Sciatic nerve (tissue), 2 donors: ENCODE measurements at regions not wholly inside any gene's neighbourhood (a gene's known extent, or its start where the extent isn't known, plus 50 kb on each side); places are given as distances from the start of the nearest gene placed in this dataset.

Experiments
- ATAC-seq: fragments of 200-7000 bp; cut with Tn5 transposase; one replicate; pipeline ENCODE4 v1.9.1; 2020; ENCODE audit warnings: mild to moderate bottlenecking, moderate library complexity
- DNase-seq: peaks from one replicate; pipeline ENCODE4 v3.0.0-alpha.2; 2020; ENCODE audit warnings: low spot score
- intact Hi-C: fragments of 100-400 bp; cut with DNase I; formaldehyde crosslinking; loops from one replicate; pipeline ENCODE4 v1.14.2; 2022
- donor health status: DM: no; HTN: no; CAD: no.
- donor health status: DM: no; HTN: no; CAD: no.

DNA sequence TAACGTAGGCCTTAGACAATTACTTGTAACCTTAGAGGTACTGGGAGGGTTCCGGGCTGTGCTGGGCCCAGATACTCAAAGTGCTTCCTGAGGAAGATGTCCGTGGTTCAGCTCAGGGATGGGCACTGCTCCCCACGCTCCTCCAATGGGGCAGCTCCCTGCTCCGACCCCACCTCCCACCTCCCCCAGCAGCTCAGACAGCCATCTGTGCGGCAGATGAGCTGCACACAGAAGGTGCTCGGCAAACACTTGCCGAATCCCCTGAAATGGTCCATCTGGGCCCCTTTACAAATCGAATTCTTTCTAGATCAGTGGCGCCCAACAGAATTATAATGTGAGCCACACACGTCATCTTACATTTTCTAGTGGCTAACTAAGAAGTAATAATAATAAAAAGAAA is 242.4 kb upstream of the RAB4A start:
- intact Hi-C loops = no loop called here
- no peak for ATAC-seq

DNA sequence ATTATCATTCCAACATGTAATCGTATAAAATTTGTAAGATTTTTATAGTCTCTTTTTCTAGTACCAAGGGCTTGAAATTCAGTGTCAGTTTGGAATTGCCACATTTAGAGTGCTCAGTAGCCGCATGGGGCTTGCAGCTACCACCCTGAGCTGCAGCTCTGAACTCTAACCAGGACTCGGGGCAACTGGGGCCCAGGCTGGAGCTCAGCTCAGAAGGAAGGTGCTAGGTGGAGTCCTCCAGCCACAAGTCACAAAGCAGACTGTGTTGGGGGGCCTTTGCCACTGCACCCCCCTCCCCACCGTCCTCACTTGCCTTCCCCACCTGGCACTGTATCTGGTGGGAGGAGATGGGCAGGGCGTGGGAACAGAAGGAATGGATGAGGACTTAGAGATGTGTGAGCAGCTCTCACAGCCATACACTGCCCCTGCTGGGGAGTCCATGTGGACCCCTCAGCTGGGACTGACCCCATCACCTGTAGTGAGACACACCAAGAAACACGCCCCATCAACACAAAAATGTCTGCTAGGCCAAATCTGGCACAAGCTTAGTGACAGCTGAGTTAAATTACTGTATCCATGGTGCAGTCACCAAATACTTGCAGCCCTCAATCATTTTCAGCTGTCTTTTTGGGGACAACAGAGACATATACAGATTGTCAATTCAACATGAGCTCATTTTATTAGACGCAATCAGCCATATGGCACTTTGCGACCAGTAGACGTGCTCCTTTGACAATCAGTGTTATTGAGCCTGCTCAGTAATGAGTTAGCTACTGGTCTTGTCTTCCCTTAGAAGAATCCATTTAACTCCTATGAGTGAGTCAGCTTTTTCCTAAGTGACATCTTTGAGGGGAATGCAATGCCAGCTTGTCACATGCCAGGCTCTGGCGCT is 241.7 kb upstream of the RAB4A start:
- DNase-seq (no peak), ATAC-seq (no peak)
- intact Hi-C loops = no loop called here

More for the DNA sequence above, 242.4 kb upstream of the RAB4A start:
- no peak for DNase-seq

DNA sequence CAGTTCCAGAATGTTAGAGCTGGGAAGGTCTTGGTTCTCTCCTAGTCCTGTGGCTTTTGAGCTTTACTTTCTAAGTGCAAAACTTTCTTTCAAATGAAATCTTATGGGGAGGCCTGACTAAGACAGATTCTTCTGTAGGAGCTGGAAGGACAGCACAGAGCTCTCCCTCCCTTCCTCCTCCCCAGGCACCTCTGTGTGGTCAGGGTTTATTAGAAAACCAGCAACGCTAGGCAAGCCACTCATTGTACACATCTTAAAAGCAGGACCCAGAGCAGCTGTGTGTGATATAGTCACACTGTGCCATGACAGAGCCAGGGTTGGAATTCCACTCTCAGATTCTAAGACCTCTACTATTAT is 241.1 kb upstream of the RAB4A start:
- DNase-seq (no peak), ATAC-seq (no peak)
- intact Hi-C loops = no loop called here

DNA sequence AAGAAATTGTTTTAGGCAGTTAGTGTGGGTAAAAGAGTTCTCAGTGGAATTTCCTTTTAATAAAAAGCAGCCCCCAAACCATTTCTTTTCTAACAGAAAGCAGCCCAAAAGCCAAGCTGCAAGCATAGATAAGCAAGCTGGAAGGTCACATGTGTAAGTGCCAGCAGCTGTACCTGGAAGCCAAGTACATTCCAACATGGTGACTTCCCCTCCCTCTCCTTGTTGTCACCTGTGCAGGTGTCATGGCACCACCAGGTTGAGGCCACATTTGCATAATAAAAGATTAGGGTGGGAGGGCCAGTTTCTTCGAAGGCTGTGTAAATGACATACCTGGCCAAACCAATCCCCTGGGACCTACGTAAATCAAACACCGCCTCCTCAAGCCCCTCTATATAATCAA is 240.3 kb upstream of the RAB4A start:
- intact Hi-C loops = no loop called here
- ATAC-seq (no peak), DNase-seq (no peak)

DNA sequence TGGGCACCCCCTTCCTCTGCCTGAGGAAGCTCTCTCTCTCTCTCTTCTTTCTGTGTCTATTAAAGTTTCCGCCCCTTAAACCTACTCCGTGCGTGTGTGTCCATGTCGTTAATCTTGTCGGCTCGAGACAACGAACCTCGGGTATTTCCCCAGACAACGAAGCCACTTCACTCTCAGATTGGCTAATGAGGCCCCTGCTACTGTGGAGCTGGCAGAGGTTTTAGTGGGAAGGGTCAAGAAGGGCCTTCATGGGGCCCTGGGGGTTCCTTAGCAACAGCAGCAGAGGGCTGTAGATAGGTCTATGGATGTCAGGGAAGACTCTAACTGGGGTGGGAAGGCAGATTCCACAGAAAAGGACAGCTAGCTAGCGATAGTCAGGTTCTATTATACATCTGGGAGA is 239.8 kb upstream of the RAB4A start:
- intact Hi-C loops = no loop called here
- ATAC-seq (no peak), DNase-seq (no peak)

DNA sequence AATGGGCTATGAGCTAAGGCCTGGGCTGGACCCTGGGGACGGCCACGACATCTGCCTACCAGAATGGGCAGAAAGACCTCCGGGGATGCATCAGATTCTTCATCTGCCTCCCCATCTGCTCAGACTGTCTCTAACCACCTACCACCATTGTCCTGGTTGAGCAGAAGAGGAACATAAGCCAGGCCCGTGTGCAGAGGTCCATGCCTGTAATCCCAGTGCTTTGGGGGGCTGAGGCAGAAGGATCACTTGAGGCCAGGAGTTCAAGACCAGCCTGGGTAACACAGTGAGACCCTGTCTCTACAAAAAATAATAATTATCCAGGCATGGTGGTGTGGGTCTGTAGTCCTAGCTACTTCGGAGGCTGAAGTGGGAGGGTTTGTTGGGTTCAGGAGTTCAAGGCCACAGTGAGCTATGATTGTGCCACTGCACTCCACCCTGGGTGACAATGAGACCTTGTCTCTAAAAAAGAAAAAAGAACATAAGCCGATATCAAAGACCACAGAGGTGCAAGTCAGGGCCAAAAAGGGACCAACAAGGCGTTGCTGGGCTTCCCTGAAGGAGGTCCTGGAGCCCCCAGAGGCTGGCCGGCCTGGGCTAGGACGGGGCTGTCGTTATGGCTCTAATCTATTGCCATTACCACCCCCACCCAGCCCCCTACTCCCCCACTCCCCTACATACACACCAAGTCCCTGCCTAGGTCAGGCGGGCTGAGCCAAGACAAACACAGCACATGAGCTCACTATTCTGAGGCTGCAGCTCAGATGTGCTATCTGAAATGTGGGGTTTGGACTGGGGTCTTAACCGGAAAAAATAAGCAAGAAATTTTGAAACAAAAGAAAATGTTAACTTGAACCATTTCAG is 239.2 kb upstream of the RAB4A start:
- intact Hi-C loops = no loop called here
- no peak for DNase-seq
- ATAC-seq = peak; percentile 37

DNA sequence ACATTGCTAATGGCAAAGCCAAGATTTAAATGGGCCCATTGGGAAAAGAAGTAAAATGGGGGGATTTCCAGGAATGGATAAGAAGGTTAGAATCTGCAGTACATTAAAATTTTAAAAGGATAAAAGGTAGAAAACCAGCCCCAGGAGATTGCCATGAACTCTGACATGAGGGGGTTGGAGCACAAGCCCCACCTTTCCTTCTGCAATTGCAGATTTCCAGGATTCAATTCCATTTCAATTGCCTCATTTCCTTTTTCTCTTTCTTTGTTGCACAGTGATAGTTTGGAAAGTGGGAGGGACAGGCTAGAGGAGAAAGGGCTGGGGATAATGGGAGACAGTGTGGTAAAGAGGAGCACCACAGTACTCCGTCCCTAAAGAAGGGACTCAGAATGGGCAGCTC is 238.5 kb upstream of the RAB4A start:
- DNase-seq (no peak), ATAC-seq (peak; percentile 52)
- intact Hi-C loops = no loop called here

DNA sequence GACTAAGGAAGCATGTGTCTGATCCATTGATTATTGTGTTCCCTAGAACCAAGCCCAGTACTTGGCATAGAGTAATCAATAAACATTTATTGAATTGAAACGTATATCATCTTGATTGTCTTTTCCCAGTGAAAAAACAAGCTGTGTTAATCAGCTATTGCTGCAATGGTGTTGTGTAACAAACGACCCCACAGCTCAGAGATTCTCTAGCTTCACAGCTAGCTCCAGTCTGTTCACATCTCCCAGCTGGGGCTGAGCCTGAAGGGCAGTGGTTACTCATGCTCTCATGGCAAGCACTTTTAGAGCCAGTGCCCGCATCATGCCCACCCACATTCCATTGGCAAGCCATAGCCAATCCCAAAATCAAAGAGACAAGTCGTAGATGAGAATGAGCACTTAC is 237.4 kb upstream of the RAB4A start:
- ATAC-seq (no peak), DNase-seq (no peak)
- intact Hi-C loops = no loop called here

DNA sequence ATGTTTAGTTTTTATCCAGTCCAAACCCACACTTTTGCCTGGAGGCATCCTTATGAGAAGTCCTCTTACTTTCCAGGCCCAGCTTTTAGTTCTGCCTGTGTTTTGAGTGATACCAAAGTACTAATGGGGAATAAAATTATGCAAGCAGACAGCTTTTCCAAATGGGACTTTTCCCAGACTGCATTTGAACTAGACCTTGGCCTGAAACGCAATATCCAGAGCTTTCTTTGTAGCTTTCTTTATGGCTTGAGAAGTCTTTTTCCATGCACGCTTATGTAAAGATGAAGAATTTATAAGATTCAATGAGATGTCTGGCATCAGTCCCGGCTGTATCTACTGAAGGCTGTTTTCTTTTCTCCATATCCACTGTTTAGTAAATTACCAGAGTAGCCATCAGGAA is 236.6 kb upstream of the RAB4A start:
- intact Hi-C loops = no loop called here
- ATAC-seq (peak; percentile 69), DNase-seq (no peak)

DNA sequence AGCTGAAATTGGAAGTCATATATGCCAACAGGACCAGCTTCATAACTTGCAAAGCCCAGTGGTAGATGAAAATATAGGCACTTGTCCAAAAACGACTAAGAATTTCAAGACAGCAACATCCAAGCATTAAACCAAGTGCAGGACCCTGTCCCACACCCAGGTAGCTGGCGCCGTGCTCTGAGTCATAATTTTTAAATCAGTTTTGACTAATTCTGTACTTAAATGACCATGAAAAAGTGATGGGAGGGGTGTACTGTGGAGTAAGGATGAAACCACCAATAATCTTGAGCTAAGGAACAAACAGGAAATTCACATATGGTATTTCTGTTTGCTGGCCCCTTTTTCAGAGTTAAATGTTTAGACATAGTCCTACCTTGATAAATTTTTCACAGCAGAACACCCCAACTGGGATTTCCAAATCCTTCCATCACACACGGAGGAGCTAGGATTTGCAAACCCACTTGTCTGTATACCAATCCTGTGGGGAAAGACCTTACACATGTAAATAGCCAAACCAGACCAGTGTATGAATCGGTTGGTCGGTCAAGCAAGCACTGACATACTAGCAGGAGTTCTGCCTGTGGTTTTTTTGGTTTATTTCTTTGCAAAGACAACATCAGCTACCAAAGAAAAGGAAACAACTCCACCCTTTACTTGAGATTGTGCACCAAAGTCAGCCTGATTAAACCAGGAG is 235.7 kb upstream of the RAB4A start:
- intact Hi-C loops = no loop called here
- DNase-seq = no peak
- no peak for ATAC-seq

DNA sequence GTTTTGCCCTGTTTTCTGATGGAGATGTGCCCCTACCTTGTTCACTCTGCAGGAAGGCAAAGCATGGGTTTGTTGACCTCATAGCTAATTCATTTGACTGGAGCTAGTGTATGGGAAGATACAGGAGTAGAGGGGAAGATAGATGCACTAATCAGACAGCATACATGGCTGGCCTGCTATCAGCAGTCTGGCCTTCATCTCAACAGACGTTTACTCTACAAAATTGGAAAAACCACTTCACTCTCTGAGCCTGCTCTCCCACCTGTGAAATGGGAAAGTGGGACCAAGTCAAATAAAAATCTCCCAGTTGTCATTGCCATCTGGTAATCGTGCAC is 235.2 kb upstream of the RAB4A start:
- ATAC-seq (no peak), DNase-seq (no peak)
- intact Hi-C loops = no loop called here

DNA sequence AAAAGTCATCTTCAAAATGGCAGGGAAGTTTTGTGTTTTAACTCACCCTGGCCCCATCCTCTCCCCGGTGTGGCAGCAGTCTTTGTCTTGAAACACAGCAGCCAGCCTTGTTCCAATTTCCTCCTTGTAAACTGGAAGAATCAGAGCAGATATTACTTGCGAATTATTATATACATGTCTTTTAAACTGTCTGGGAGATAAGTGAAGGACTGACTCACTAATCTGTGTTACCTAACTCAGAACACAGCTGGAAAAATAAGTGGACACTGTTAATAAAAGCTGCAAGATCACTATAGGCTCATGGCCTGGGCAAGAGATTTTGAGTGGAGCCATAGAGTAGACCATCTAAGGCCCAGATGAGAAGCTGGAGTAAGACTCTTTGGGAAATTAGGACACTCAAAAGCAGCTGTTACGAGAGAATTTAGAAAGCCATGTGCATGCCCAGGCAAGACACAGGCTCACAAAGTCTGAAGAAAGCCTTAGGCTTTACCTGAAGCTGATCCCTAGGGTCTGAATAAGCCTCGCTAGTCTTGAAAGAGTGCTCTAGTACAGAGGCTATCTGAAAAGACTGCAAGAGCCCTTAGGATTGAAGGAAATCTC is 233.0 kb upstream of the RAB4A start:
- ATAC-seq (no peak), DNase-seq (no peak)
- intact Hi-C loops = no loop called here

DNA sequence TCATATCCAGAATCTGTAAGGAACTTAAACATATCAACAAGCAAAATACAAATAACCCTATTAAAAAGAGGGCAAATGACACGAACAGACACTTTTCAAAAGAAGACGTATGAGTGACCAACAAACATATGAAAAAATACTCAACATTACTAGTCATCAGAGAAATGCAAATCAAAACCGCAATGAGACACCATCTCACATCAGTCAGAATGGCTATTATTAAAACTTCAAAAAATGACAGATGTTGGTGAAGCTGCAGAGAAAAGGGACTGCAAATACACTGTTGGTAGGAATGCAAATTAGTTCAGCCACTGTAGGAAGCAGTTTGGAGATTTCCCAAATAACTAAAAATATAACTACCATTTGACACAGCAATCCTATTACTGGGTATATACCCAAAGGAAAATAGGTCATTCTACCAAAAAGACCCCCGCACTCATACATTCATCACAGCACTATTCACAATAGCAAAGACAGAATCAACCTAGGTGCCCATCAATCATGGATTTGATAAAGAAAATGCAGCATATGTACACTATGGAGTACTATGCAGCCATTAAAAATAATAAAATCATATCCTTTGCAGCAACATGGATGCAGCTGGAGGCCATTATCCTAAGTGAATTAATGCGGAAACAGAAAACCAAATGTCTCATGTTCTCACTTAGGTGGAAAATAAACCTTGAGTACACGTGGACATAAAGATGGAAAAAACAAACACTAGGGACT is 230.1 kb upstream of the RAB4A start:
- DNase-seq (no peak), ATAC-seq (no peak)
- intact Hi-C loops = no loop called here

DNA sequence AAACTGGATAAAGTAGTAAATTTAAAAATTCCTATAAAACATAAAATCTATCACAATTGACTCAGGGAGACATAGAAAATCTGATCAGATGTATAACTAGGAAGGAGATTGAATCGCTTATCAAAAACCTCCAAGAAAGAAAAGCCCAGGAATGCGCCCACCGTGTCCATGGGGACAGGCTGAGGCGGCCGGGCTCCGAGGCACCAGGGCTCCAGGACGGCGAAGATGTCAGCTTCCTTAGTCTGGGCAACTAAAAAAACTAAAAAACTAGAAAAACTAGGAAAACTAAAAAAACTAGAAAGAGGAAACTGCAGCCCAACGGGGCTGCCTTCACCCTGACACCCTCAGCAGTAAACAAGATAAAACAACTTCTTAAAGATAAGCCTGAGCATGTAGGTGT is 229.0 kb upstream of the RAB4A start:
- ATAC-seq (no peak), DNase-seq (no peak)
- intact Hi-C loops = no loop called here

DNA sequence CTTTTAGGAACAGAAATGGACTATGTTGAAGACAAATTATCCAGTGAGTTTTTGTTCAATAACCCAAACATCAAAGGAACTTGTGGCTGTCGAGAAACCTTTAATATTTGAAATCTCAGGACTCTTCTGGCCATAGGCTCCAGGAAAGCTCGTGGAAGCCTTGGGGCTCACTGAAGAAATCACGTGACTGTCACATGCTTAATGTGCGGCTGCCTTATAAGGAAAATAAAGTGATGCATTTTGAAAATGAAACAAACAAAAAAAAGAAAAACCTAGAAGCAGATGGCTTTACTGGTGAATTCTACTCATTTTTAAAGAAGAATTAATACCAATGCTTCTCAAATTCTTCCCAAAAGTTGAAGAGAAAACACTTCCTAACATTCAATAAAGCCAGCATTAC is 228.4 kb upstream of the RAB4A start:
- no peak for DNase-seq
- no peak for ATAC-seq
- intact Hi-C loops = no loop called here

DNA sequence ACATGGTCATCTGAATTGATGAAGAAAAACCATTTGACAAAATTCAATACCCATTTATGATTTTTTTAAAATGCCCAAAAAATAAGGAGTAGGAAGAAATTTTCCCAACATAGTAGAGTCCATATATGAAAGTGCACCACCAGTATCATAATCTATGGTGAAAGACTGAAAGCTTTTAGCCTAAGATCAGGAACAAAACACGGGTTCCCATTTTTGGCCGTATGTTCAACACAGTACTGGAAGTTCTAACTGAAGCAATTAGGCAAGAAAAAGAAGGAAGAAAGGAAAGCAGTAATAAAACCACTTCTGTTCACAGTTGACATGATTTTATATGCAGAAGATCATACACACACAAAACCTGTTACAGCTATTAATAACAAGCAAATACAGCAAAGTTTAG is 227.8 kb upstream of the RAB4A start:
- intact Hi-C loops = no loop called here
- no peak for DNase-seq
- ATAC-seq = no peak

DNA sequence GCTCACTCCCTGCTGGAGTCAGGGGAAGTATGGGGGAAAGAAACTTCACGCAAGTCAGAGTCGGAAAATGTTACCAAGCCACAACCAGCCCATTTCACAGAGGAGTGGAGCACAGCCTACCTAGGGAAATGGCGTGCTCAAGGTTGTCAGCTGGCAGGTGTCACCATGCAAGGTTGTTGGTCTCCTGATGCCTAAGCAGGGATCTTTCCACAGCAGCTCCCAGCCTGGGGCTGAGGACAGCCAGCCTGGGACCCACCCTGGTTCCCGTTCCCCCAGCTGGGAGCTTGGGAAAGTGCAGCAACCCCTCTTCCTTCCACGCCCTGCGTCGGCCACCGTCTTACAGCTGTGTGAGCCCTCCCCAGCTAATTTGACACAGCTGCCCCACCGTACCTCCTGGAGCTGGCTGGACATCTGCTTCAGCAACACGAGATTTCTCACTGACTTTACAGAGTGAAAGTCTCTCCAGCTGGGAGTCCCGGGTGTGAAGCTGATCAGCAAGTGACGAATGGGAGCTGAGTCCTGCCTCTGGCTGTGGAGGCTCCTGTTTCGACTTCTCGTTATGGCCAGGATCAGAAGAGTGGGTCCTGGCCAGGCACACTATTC is 224.6 kb upstream of the RAB4A start:
- peak; percentile 69 for ATAC-seq
- intact Hi-C loops = no loop called here

DNA sequence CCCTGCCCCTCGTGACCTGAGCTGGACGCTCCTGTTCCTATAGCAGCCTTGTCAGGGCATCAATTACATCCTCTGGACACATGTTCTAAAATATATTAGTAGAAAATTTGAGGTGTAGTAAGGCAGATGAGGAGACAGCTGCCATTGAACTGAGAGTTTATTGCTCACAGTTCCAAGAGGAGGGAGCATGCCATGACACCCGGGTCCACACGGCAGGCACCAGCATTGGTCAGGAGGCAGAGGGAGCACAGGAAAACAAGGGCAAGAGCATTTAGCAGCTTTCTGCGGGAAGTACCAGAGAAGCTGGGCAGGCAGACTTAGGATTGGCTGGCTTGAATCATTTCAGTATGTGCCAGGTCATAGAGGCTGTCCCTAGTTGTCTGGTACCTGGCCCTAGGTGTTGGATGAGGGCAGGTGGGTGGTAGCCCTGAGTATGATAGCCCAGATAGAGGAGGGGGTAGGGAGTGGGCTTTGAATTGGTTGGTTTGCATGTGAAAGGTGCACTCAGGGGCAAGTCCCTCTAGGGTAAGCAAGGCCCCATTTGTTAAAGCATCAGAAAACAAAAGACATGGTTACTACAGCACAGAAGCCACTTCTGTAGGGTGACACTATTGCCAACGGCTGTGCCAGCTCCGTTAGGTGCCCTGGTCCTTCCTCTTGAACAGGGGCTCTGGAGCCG is 223.6 kb upstream of the RAB4A start:
- intact Hi-C loops = no loop called here

More for the DNA sequence above, 224.6 kb upstream of the RAB4A start:
- no peak for DNase-seq

More for the DNA sequence above, 223.6 kb upstream of the RAB4A start:
- ATAC-seq = no peak
- DNase-seq = no peak
